DND-41 (cell line): ENCODE measurements at regions not wholly inside any gene's neighbourhood (a gene's known extent, or its start where the extent isn't known, plus 50 kb on each side); places are given as distances from the start of the nearest gene placed in this dataset.

Experiments
- EZH2 ChIP-seq: IDR thresholded peaks from 3 replicates; pipeline ENCODE4 v1.6.1; 2012; ENCODE audit warnings: borderline replicate concordance, low read depth, mild to moderate bottlenecking, moderate library complexity, low read length, inconsistent platforms; ENCODE audit not compliant: severe bottlenecking
- TF ChIP-seq, protein P1 (sequence below): IDR thresholded peaks from 2 replicates; pipeline ENCODE4 v1.5.1; 2012; ENCODE audit warnings: borderline replicate concordance, low read length, moderate library complexity, mild to moderate bottlenecking; ENCODE audit not compliant: poor library complexity, severe bottlenecking; ENCODE audit errors: extremely low read depth

DNA sequence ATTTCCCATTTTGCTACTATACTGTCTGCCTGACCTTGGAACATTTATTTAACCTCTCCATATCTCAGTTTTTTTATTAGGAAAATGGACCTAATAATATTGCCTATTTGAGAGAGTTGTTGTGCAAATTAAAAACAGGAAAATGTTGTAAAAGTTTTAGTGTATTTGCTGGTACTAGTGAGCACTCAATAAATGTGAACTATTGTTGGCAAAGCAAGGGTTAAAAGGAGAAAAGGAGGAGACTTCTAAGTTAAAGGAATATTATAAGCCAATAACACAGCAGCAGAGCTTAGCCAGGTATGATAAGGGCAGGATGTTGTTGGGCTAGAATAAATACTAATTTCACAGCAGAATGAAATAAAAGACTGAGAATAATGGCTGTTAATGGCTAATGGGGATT, 211.9 kb upstream of the FUT9 start:
- TF ChIP-seq, protein P1, sequence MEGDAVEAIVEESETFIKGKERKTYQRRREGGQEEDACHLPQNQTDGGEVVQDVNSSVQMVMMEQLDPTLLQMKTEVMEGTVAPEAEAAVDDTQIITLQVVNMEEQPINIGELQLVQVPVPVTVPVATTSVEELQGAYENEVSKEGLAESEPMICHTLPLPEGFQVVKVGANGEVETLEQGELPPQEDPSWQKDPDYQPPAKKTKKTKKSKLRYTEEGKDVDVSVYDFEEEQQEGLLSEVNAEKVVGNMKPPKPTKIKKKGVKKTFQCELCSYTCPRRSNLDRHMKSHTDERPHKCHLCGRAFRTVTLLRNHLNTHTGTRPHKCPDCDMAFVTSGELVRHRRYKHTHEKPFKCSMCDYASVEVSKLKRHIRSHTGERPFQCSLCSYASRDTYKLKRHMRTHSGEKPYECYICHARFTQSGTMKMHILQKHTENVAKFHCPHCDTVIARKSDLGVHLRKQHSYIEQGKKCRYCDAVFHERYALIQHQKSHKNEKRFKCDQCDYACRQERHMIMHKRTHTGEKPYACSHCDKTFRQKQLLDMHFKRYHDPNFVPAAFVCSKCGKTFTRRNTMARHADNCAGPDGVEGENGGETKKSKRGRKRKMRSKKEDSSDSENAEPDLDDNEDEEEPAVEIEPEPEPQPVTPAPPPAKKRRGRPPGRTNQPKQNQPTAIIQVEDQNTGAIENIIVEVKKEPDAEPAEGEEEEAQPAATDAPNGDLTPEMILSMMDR, result no peak
- TF ChIP-seq EZH2, result no peak
